ENCODE measurements at regions not wholly inside any gene's neighbourhood (a gene's known extent, or its start where the extent isn't known, plus 50 kb on each side); places are given as distances from the start of the nearest gene placed in this dataset.

- H3K4me2 ChIP-seq (ENCODE audit: low read depth, low read length, poor library complexity, severe bottlenecking): peak overlapping the region; percentile 46
Measured at GRCh38 chr2:90076311-90076710, 1384.8 kb downstream of the RPIA start.

GRCh38 chr2:90077948-90078347, 1386.5 kb downstream of the RPIA start:
- H3K4me2 ChIP-seq (ENCODE audit: low read depth, low read length, poor library complexity, severe bottlenecking): peak overlapping the region; percentile 46

More at GRCh38 chr2:90076311-90076710, 1384.8 kb downstream of the RPIA start:
- no peak overlapping the region for H2AFZ ChIP-seq (ENCODE audit: low read length)
- H3K9me3 ChIP-seq (ENCODE audit: insufficient read depth, low read depth, low read length): no peaks in the 10 kb centered on the region
- H3K4me3 ChIP-seq (ENCODE audit: low read length, poor library complexity, severe bottlenecking): no peak overlapping the region
- peaks cover 17% of the 10 kb centered on the region for H3K4me1 ChIP-seq (ENCODE audit: insufficient read depth, low read length, poor library complexity, severe bottlenecking)
- TF ChIP-seq EZH2phosphoT487 (IDR thresholded peaks at IDR 0.05; ENCODE audit: borderline replicate concordance) (no peak), CTCF (conservative IDR thresholded peaks at IDR 0.05; ENCODE audit: low read length) (no peak)
- H3K79me2 ChIP-seq (ENCODE audit: insufficient read depth, low read length): no peaks in the 10 kb centered on the region
- H3K9ac ChIP-seq (ENCODE audit: low read depth, low read length, poor library complexity, severe bottlenecking): no peak overlapping the region
- H4K20me1 ChIP-seq (ENCODE audit: insufficient read depth, low read length, poor library complexity, severe bottlenecking): no peaks in the 10 kb centered on the region
- H3K36me3 ChIP-seq (ENCODE audit: insufficient read depth, low read length): no peaks in the 10 kb centered on the region
- no peaks in the 10 kb centered on the region for H3F3A ChIP-seq (ENCODE audit: low read depth)
- H3K9me2 ChIP-seq (replicated peaks; ENCODE audit: low read depth, low read length): no peaks in the 10 kb centered on the region
- no peaks in the 10 kb centered on the region for H3K27me3 ChIP-seq (ENCODE audit: insufficient read depth, low read length, poor library complexity, severe bottlenecking)

GRCh38 chr2:90079374-90079773, 1387.9 kb downstream of the RPIA start:
- H3K9me2 ChIP-seq (replicated peaks; ENCODE audit: low read depth, low read length): no peaks in the 10 kb centered on the region
- H3K27me3 ChIP-seq (ENCODE audit: insufficient read depth, low read length, poor library complexity, severe bottlenecking): no peaks in the 10 kb centered on the region
- TF ChIP-seq EZH2phosphoT487 (IDR thresholded peaks at IDR 0.05; ENCODE audit: borderline replicate concordance) (no peak), CTCF (conservative IDR thresholded peaks at IDR 0.05; ENCODE audit: low read length) (no peak)
- no peaks in the 10 kb centered on the region for H3K79me2 ChIP-seq (ENCODE audit: insufficient read depth, low read length)
- no peak overlapping the region for H3K9ac ChIP-seq (ENCODE audit: low read depth, low read length, poor library complexity, severe bottlenecking)
- H3F3A ChIP-seq (ENCODE audit: low read depth): no peaks in the 10 kb centered on the region
- no peak overlapping the region for H3K4me2 ChIP-seq (ENCODE audit: low read depth, low read length, poor library complexity, severe bottlenecking)
- no peak overlapping the region for H3K4me3 ChIP-seq (ENCODE audit: low read length, poor library complexity, severe bottlenecking)
- H3K36me3 ChIP-seq (ENCODE audit: insufficient read depth, low read length): no peaks in the 10 kb centered on the region
- no peak overlapping the region for H2AFZ ChIP-seq (ENCODE audit: low read length)
- peaks cover 17% of the 10 kb centered on the region for H3K4me1 ChIP-seq (ENCODE audit: insufficient read depth, low read length, poor library complexity, severe bottlenecking)
- H3K9me3 ChIP-seq (ENCODE audit: insufficient read depth, low read depth, low read length): no peaks in the 10 kb centered on the region
- H4K20me1 ChIP-seq (ENCODE audit: insufficient read depth, low read length, poor library complexity, severe bottlenecking): no peaks in the 10 kb centered on the region

More at GRCh38 chr2:90077948-90078347, 1386.5 kb downstream of the RPIA start:
- Histone ChIP-seq H3K9ac (ENCODE audit: low read depth, low read length, poor library complexity, severe bottlenecking) (no peak overlapping the region), H3F3A (ENCODE audit: low read depth) (no peaks in the 10 kb centered on the region), H3K27me3 (ENCODE audit: insufficient read depth, low read length, poor library complexity, severe bottlenecking) (no peaks in the 10 kb centered on the region), H3K4me3 (ENCODE audit: low read length, poor library complexity, severe bottlenecking) (no peak overlapping the region), H3K79me2 (ENCODE audit: insufficient read depth, low read length) (no peaks in the 10 kb centered on the region), H3K9me2 (replicated peaks; ENCODE audit: low read depth, low read length) (no peaks in the 10 kb centered on the region), H3K4me1 (ENCODE audit: insufficient read depth, low read length, poor library complexity, severe bottlenecking) (peaks cover 17% of the 10 kb centered on the region), H2AFZ (ENCODE audit: low read length) (no peak overlapping the region), H3K36me3 (ENCODE audit: insufficient read depth, low read length) (no peaks in the 10 kb centered on the region), H4K20me1 (ENCODE audit: insufficient read depth, low read length, poor library complexity, severe bottlenecking) (no peaks in the 10 kb centered on the region), H3K9me3 (ENCODE audit: insufficient read depth, low read depth, low read length) (no peaks in the 10 kb centered on the region)
- TF ChIP-seq CTCF (conservative IDR thresholded peaks at IDR 0.05; ENCODE audit: low read length) (no peak), EZH2phosphoT487 (IDR thresholded peaks at IDR 0.05; ENCODE audit: borderline replicate concordance) (no peak)
